ENCODE measurements at regions not wholly inside any gene's neighbourhood (a gene's known extent, or its start where the extent isn't known, plus 50 kb on each side); places are given as distances from the start of the nearest gene placed in this dataset.
"Not testable (repeated sequence)": the region's sequence is repeated elsewhere in the genome, so short reads cannot be mapped to it uniquely, and the experiment has no call there.

- BruUV-seq (replicated peaks) = no TSS peak
- CTCF ChIA-PET = no interaction called here
- Mint-ChIP-seq H3K9me3 (ENCODE audit: low read depth, unreplicated experiment) (peaks cover 2% of the 10 kb centered on the region), H3K36me3 (ENCODE audit: insufficient read depth, unreplicated experiment) (no peaks in the 10 kb centered on the region), H3K27me3 (ENCODE audit: unreplicated experiment) (no peaks in the 10 kb centered on the region), H3K4me1 (ENCODE audit: low read depth, unreplicated experiment) (peaks cover 8% of the 10 kb centered on the region), H3K27ac (ENCODE audit: unreplicated experiment) (peak overlapping the region; percentile 37), H3K4me3 (ENCODE audit: low read depth, unreplicated experiment) (no peak overlapping the region)
- no peak for DNase-seq
- TF ChIP-seq, protein P1, sequence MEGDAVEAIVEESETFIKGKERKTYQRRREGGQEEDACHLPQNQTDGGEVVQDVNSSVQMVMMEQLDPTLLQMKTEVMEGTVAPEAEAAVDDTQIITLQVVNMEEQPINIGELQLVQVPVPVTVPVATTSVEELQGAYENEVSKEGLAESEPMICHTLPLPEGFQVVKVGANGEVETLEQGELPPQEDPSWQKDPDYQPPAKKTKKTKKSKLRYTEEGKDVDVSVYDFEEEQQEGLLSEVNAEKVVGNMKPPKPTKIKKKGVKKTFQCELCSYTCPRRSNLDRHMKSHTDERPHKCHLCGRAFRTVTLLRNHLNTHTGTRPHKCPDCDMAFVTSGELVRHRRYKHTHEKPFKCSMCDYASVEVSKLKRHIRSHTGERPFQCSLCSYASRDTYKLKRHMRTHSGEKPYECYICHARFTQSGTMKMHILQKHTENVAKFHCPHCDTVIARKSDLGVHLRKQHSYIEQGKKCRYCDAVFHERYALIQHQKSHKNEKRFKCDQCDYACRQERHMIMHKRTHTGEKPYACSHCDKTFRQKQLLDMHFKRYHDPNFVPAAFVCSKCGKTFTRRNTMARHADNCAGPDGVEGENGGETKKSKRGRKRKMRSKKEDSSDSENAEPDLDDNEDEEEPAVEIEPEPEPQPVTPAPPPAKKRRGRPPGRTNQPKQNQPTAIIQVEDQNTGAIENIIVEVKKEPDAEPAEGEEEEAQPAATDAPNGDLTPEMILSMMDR (IDR thresholded peaks at IDR 0.05; ENCODE audit: unreplicated experiment) = no peak
- intact Hi-C loops (cut with micrococcal nuclease; ENCODE audit: unreplicated experiment) = no loop called here
Observed at GRCh38 chr9:80995759-80996158, 693.6 kb downstream of the TLE1 start.

DNA sequence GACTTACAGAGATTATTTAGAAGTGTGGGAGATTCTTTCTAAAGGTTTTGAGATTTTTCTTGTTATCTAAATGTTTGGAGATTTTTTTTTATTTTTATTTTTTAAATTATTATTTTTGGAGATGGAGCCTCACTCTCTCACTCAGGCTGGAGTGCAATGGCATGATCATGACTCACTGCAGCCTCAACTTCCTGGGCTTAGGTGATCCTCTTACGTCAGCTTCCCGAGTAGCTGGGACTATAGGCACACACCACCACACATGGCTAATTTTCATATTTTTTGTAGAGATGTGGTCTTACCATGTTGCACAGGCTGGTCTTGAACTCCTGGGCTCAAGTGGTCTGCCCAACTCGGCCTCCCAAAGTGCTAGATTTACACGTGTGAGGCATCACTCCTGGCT, 694.5 kb downstream of the TLE1 start:
- H3K27ac Mint-ChIP-seq (ENCODE audit: unreplicated experiment) = no peak overlapping the region
- CTCF ChIA-PET = no interaction called here

DNA sequence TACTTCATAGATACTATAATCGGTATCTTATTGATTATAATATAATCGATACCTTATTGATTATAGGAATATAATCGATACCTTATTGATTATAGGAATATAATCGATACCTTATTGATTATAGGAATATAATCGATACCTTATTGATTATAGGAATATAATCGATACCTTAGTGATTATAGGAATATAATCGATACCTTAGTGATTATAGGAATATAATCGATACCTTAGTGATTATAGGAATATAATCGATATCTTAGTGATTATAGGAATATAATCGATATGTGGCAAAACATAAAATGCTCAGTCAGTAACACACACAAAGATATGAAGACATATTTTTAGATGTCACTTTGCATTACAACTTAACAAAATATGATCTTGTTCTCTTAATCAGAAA, 703.8 kb downstream of the TLE1 start:
- H3K27me3 Mint-ChIP-seq (ENCODE audit: unreplicated experiment) = not testable (repeated sequence)

More for the DNA sequence above, 694.5 kb downstream of the TLE1 start:
- intact Hi-C loops (cut with micrococcal nuclease; ENCODE audit: unreplicated experiment) = no loop called here
- peaks cover 8% of the 10 kb centered on the region for H3K4me1 Mint-ChIP-seq (ENCODE audit: low read depth, unreplicated experiment)
- H3K36me3 Mint-ChIP-seq (ENCODE audit: insufficient read depth, unreplicated experiment) = no peaks in the 10 kb centered on the region
- DNase-seq = no peak
- no peak overlapping the region for H3K4me3 Mint-ChIP-seq (ENCODE audit: low read depth, unreplicated experiment)
- BruUV-seq (replicated peaks) = no TSS peak
- no peaks in the 10 kb centered on the region for H3K27me3 Mint-ChIP-seq (ENCODE audit: unreplicated experiment)
- TF ChIP-seq, protein P1 (IDR thresholded peaks at IDR 0.05; ENCODE audit: unreplicated experiment) = no peak
- H3K9me3 Mint-ChIP-seq (ENCODE audit: low read depth, unreplicated experiment) = no peaks in the 10 kb centered on the region

DNA sequence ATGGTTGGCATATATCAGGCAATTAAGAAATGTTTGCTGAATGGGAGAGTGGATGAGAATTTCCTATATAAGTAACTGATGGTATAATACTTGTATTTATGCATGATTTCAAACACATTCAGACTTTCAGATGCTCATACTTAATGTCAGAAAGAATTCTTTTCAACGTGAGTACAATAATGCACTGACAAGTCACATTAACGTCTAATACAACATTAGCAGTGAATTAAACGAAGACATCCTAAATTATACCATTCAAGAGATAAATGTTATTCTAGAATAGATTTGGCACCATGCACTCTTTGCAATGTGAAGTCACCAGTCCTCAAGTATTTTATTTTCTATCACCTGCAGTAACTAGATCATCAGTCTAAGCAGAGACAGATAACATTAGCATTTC, 712.9 kb downstream of the TLE1 start:
- CTCF ChIA-PET = no interaction called here
- Mint-ChIP-seq H3K36me3 (ENCODE audit: insufficient read depth, unreplicated experiment) (no peaks in the 10 kb centered on the region), H3K27me3 (ENCODE audit: unreplicated experiment) (no peaks in the 10 kb centered on the region), H3K27ac (ENCODE audit: unreplicated experiment) (no peak overlapping the region), H3K4me3 (ENCODE audit: low read depth, unreplicated experiment) (no peak overlapping the region), H3K9me3 (ENCODE audit: low read depth, unreplicated experiment) (peaks cover 15% of the 10 kb centered on the region), H3K4me1 (ENCODE audit: low read depth, unreplicated experiment) (no peaks in the 10 kb centered on the region)
- BruUV-seq (replicated peaks) = no TSS peak
- TF ChIP-seq, protein P1 (IDR thresholded peaks at IDR 0.05; ENCODE audit: unreplicated experiment) = no peak
- DNase-seq = no peak
- intact Hi-C loops (cut with micrococcal nuclease; ENCODE audit: unreplicated experiment) = no loop called here

More for the DNA sequence above, 703.8 kb downstream of the TLE1 start:
- H3K36me3 Mint-ChIP-seq (ENCODE audit: insufficient read depth, unreplicated experiment); H3K9me3 Mint-ChIP-seq (ENCODE audit: low read depth, unreplicated experiment); H3K4me3 Mint-ChIP-seq (ENCODE audit: low read depth, unreplicated experiment); BruUV-seq (replicated peaks); CTCF ChIA-PET; intact Hi-C loops (cut with micrococcal nuclease; ENCODE audit: unreplicated experiment); DNase-seq; H3K27ac Mint-ChIP-seq (ENCODE audit: unreplicated experiment); H3K4me1 Mint-ChIP-seq (ENCODE audit: low read depth, unreplicated experiment): not testable (repeated sequence)

DNA sequence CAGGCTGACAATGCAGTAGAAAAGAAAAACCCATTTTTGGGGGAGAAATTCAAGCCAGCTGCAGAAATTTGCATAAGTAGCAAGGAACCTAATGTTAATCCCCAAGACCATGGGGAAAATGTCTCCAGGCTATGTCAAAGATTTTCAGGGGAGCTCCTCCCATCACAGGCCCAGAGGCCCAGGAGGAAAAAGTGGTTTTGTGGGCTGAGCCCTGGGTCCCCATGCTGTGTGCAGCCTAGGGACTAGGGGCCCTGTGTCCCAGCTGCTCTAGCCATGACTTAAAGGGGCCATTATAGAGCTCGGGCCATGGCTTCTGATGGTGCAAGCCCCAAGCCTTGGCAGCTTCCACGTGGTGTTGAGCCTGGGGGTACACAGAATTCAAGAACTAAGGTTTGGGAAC, 719.0 kb downstream of the TLE1 start:
- intact Hi-C loops (cut with micrococcal nuclease; ENCODE audit: unreplicated experiment); H3K4me3 Mint-ChIP-seq (ENCODE audit: low read depth, unreplicated experiment); H3K4me1 Mint-ChIP-seq (ENCODE audit: low read depth, unreplicated experiment); H3K36me3 Mint-ChIP-seq (ENCODE audit: insufficient read depth, unreplicated experiment); CTCF ChIA-PET; DNase-seq; BruUV-seq (replicated peaks); H3K27ac Mint-ChIP-seq (ENCODE audit: unreplicated experiment); H3K27me3 Mint-ChIP-seq (ENCODE audit: unreplicated experiment): not testable (repeated sequence)
- H3K9me3 Mint-ChIP-seq (ENCODE audit: low read depth, unreplicated experiment) = peaks cover 18% of the 10 kb centered on the region
